Epithelial cell of esophagus (primary cell): ENCODE measurements at regions not wholly inside any gene's neighbourhood (a gene's known extent, or its start where the extent isn't known, plus 50 kb on each side); places are given as distances from the start of the nearest gene placed in this dataset.
A peak's percentile ranks its signal among the peaks of the same experiment; 100 is the strongest.

ENCODE experiments used
- DNase-seq: peaks from one replicate; pipeline ENCODE4 v3.0.0; 2010; ENCODE audit warnings: low read depth
- H3K4me3 ChIP-seq: 2 replicates; pipeline ENCODE4 v1.5.1; 2011; ENCODE audit warnings: mild to moderate bottlenecking, low read length, control low read depth
- TF ChIP-seq, protein P1 (sequence below): IDR thresholded peaks from 2 replicates; pipeline ENCODE4 v1.5.1; 2011; ENCODE audit warnings: low read depth, mild to moderate bottlenecking, low read length, control low read depth, inconsistent platforms; ENCODE audit not compliant: insufficient read depth; ENCODE audit errors: missing control alignments

- DNase-seq, result no peak
- no peak overlapping the region for H3K4me3 ChIP-seq
- TF ChIP-seq, protein P1, sequence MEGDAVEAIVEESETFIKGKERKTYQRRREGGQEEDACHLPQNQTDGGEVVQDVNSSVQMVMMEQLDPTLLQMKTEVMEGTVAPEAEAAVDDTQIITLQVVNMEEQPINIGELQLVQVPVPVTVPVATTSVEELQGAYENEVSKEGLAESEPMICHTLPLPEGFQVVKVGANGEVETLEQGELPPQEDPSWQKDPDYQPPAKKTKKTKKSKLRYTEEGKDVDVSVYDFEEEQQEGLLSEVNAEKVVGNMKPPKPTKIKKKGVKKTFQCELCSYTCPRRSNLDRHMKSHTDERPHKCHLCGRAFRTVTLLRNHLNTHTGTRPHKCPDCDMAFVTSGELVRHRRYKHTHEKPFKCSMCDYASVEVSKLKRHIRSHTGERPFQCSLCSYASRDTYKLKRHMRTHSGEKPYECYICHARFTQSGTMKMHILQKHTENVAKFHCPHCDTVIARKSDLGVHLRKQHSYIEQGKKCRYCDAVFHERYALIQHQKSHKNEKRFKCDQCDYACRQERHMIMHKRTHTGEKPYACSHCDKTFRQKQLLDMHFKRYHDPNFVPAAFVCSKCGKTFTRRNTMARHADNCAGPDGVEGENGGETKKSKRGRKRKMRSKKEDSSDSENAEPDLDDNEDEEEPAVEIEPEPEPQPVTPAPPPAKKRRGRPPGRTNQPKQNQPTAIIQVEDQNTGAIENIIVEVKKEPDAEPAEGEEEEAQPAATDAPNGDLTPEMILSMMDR, result no peak
Measured at GRCh38 chr14:103199124-103199523, 75.9 kb downstream of the TNFAIP2 start.

GRCh38 chr14:103201801-103202200 is 78.5 kb downstream of the TNFAIP2 start:
- H3K4me3 ChIP-seq, result no peak overlapping the region
- TF ChIP-seq, protein P1, result no peak
- DNase-seq, result no peak

GRCh38 chr14:103204852-103205540 is 81.7 kb downstream of the TNFAIP2 start:
- TF ChIP-seq, protein P1, result no peak
- DNase-seq, result peak; percentile 29
- no peak overlapping the region for H3K4me3 ChIP-seq

- DNase-seq, result no peak
- no peak overlapping the region for H3K4me3 ChIP-seq
- TF ChIP-seq, protein P1, result no peak
Measured at GRCh38 chr14:103205541-103205906, 82.3 kb downstream of the TNFAIP2 start.

- TF ChIP-seq, protein P1, result no peak
- no peak for DNase-seq
- no peak overlapping the region for H3K4me3 ChIP-seq
Measured at GRCh38 chr14:103206023-103206481, 82.8 kb downstream of the TNFAIP2 start.

DNA sequence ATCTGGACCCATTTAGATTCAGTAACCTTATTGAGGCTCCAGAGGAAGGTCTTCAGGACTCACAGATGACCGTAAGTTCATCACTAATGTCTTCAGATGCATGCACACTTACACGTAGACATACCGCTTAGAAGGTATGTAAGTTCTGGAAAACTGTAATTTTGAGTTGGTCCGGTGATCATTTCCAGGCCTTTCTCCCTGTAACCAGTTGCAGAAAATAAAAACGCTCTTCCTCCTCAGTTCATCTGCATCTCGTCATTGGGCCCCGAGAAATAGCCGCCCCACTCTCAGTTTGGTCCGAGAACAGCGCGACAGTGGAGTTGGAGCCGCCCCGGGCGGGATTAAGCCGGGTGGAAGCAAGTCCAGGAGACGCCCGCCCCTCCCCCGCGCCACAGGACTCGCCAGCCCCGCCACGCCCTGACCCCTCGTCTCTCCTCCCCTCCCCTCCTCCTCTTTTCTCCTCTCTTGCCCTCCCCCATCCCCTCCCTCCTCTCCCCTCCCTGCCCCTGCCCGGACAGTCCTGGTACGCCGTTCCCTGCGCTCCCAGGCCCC is 83.7 kb downstream of the TNFAIP2 start:
- TF ChIP-seq, protein P1, result no peak
- DNase-seq, result no peak
- no peak overlapping the region for H3K4me3 ChIP-seq

DNA sequence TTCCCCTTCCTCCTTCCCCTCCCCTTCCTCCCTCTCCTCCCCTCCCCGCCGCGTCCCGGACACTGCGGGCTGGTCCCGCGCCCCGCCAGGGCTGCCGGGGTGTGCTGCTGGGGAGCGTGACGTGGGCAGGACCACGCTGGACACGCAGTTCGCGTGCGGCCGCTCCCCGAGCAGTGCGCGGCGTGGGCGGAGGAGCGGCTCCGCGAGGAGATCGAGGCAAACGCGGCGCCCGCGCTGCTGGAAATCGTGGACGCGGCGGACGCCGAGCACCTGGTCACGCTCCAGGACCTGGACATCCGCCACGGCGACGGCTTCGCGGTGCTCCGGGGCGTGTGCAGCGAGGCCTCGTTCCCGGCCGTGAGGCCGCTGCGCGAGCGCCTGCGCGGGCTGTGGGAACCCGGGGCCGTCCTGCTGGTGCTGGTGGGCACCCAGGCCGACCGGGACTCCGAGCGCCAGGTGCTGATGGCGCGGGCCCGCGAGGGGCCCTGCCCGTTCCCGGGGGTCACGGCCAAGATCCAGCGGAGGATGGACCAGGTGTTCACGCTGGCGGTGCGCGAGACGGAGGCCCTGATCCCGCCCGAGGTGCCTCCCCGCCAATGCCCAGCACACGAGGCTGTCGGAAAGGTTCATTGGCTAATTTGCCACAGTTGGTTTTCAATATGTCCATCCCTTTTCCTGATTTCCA is 84.3 kb downstream of the TNFAIP2 start:
- TF ChIP-seq, protein P1, result no peak
- no peak for DNase-seq
- H3K4me3 ChIP-seq, result no peak overlapping the region
